Endothelial cell of umbilical vein (primary cell): ENCODE measurements at regions not wholly inside any gene's neighbourhood (a gene's known extent, or its start where the extent isn't known, plus 50 kb on each side); places are given as distances from the start of the nearest gene placed in this dataset.

Experiments
- BruUV-seq: library from RNA; stranded (reverse); fragments of 400-500 nt; replicated peaks from 2 replicates; lab custom pipeline; 2021; lab: Mats Ljungman, UMichigan
- CTCF ChIA-PET: fragments of 300-600, 350-600 bp; sonication (Branson Sonifier 250); formaldehyde crosslinking; loops from one replicate; lab custom pipeline; 2021; ENCODE audit warnings: antibody characterized with exemption, inconsistent platforms; lab: Charles Lee
- POLR2A ChIA-PET: fragments of 300-600, 350-600 bp; sonication (Branson Sonifier 250); formaldehyde crosslinking; loops from one replicate; lab custom pipeline; 2021; ENCODE audit warnings: antibody characterized with exemption, inconsistent platforms; lab: Charles Lee
- DNase-seq: peaks from one replicate; pipeline ENCODE4 v3.0.0-alpha.2; 2011; ENCODE audit warnings: low read depth, low spot score
- FAIRE-seq: peaks from 2 replicates; lab custom pipeline; 2011; peaks lifted over from hg19 to GRCh38; lab: Jason Lieb, UNC
- H2AFZ ChIP-seq: 2 replicates; pipeline ENCODE4 v1.6.0; 2012; ENCODE audit warnings: low read depth, low read length, control low read depth, inconsistent platforms
- H3K27ac ChIP-seq: 2 replicates; pipeline ENCODE4 v1.5.1; 2011; ENCODE audit warnings: low read depth, mild to moderate bottlenecking, control low read depth, low read length, moderate library complexity; ENCODE audit not compliant: insufficient read depth
- H3K27me3 ChIP-seq, 2 experiments: 2 replicates each; pipeline versions ENCODE4 v1.6.0 to v1.6.1; 2011; ENCODE audit warnings: low read length in 2 of 2, mixed read lengths in 1 of 2; ENCODE audit not compliant: control insufficient read depth in 2 of 2, insufficient read depth in 2 of 2
- H3K36me3 ChIP-seq, 2 experiments: 2 replicates in 1 of 2; 3 replicates in 1 of 2; pipeline ENCODE4 v1.5.1; 2011; ENCODE audit warnings: low read length in 2 of 2, mild to moderate bottlenecking in 1 of 2, moderate library complexity in 1 of 2; ENCODE audit not compliant: control insufficient read depth in 2 of 2, insufficient read depth in 2 of 2; ENCODE audit errors: extremely low read depth in 1 of 2
- H3K4me1 ChIP-seq: 3 replicates; pipeline ENCODE4 v1.5.1; 2011; ENCODE audit warnings: mild to moderate bottlenecking, low read length; ENCODE audit not compliant: control insufficient read depth, insufficient read depth; ENCODE audit errors: extremely low read depth
- H3K4me2 ChIP-seq: 2 replicates; pipeline ENCODE4 v1.6.1; 2011; ENCODE audit warnings: low read length, control low read depth, mixed read lengths; ENCODE audit not compliant: insufficient read depth
- H3K4me3 ChIP-seq, 3 experiments: fragments of 200-600 bp in 1 of 3; sonication (generic), shearing (Covaris generic) in 1 of 3; replicated peaks in 1 of 3; 2 replicates each; pipeline ENCODE4 v1.5.1; 2011 to 2016; ENCODE audit warnings: control low read depth in 3 of 3, low read length in 3 of 3, mild to moderate bottlenecking in 2 of 3, inconsistent platforms in 1 of 3, low read depth in 1 of 3, moderate library complexity in 1 of 3; ENCODE audit not compliant: insufficient read depth in 1 of 3
- H3K79me2 ChIP-seq: 2 replicates; pipeline ENCODE4 v1.6.0; 2012; ENCODE audit warnings: low read length, inconsistent platforms; ENCODE audit not compliant: control insufficient read depth, insufficient read depth
- H3K9ac ChIP-seq: replicated peaks from 2 replicates; pipeline ENCODE3; 2011; ENCODE audit warnings: low read length, control low read depth; ENCODE audit not compliant: insufficient read depth; ENCODE audit errors: extremely low read depth
- H3K9me1 ChIP-seq: replicated peaks from 3 replicates; pipeline ENCODE4 v1.6.0; 2011; ENCODE audit warnings: mild to moderate bottlenecking, low read length; ENCODE audit not compliant: control insufficient read depth, insufficient read depth; ENCODE audit errors: extremely low read depth
- H3K9me3 ChIP-seq: replicated peaks from 2 replicates; pipeline ENCODE4 v1.5.1; 2012; ENCODE audit warnings: low read length, inconsistent platforms; ENCODE audit not compliant: control insufficient read depth, insufficient read depth
- H4K20me1 ChIP-seq: replicated peaks from 2 replicates; pipeline ENCODE3; 2011; ENCODE audit warnings: mild to moderate bottlenecking, low read length; ENCODE audit not compliant: control insufficient read depth, insufficient read depth; ENCODE audit errors: extremely low read depth
- CTCF ChIP-seq, 2 donors: IDR thresholded peaks; 1 replicate in 1 of 2; 2 replicates in 1 of 2; pipeline ENCODE4 v1.5.1; 2011; ENCODE audit warnings: low read length in 2 of 2, mild to moderate bottlenecking in 2 of 2, moderate library complexity in 2 of 2, control low read depth in 1 of 2, inconsistent platforms in 1 of 2, low read depth in 1 of 2; ENCODE audit not compliant: insufficient read depth in 1 of 2; ENCODE audit errors: extremely low read depth in 1 of 2
- EZH2 ChIP-seq: IDR thresholded peaks from 2 replicates; pipeline ENCODE4 v1.6.1; 2012; ENCODE audit warnings: borderline replicate concordance, low read depth, mild to moderate bottlenecking, moderate library complexity, low read length, inconsistent platforms; ENCODE audit not compliant: severe bottlenecking
- FOS ChIP-seq: IDR thresholded peaks from 2 replicates; pipeline ENCODE4 v1.6.1; 2011; ENCODE audit warnings: mild to moderate bottlenecking, low read length, moderate library complexity, borderline replicate concordance; ENCODE audit not compliant: insufficient read depth
- GATA2 ChIP-seq: IDR thresholded peaks from 2 replicates; pipeline ENCODE4 v1.7.0; 2011; ENCODE audit warnings: low read depth, mild to moderate bottlenecking, moderate library complexity, mixed read lengths, low read length; ENCODE audit not compliant: insufficient read length, insufficient read depth
- JUN ChIP-seq: IDR thresholded peaks from 2 replicates; pipeline ENCODE4 v1.6.1; 2011; ENCODE audit warnings: borderline replicate concordance, low read depth; ENCODE audit not compliant: insufficient read length, insufficient read depth
- MAX ChIP-seq: IDR thresholded peaks from 2 replicates; pipeline ENCODE4 v1.6.1; 2011; ENCODE audit not compliant: insufficient read depth, insufficient read length
- MYC ChIP-seq: IDR thresholded peaks from one replicate; pipeline ENCODE4 v1.6.1; 2011; ENCODE audit warnings: mild to moderate bottlenecking, low read depth, low read length
- POLR2A ChIP-seq: IDR thresholded peaks from 2 replicates; pipeline ENCODE4 v1.6.1; 2012; ENCODE audit warnings: low read depth, mild to moderate bottlenecking, control low read depth, low read length
- POLR2AphosphoS5 ChIP-seq: IDR thresholded peaks from 2 replicates; pipeline ENCODE4 v1.6.1; 2012; ENCODE audit warnings: low read depth, mild to moderate bottlenecking, control low read depth, low read length, moderate library complexity; ENCODE audit not compliant: insufficient read depth
- dilution Hi-C: fragments of 300-500 bp; cut with MboI; formaldehyde crosslinking; loops from one replicate; pipeline ENCODE4 v1.15.0; 2019; ENCODE audit warnings: low sequenced_read_pairs; ENCODE audit not compliant: extremely low pct_ligation_motif_present
- intact Hi-C: fragments of 100-400 bp; cut with micrococcal nuclease; formaldehyde crosslinking; loops from one replicate; pipeline ENCODE4 v1.10.0; 2022

GRCh38 chr3:132247211-132247610 lies 70.0 kb upstream of the ACP3 start:
- CTCF ChIA-PET, result interaction anchor here (1.4 to 3.3 kb wide), 4 partner anchors 10 to 96 kb away, joined by 3 to 11 read pairs (median 8); no protein-coding TSS in a partner anchor
- Histone ChIP-seq H3K4me2 (no peak overlapping the region), H3K4me3 (no peak overlapping the region), H3K4me1 (no peaks in the 10 kb centered on the region), H4K20me1 (no peaks in the 10 kb centered on the region), H3K79me2 (no peaks in the 10 kb centered on the region), H3K9me1 (no peaks in the 10 kb centered on the region), H3K9me3 (no peaks in the 10 kb centered on the region), H3K27ac (no peak overlapping the region), H3K9ac (no peak overlapping the region), H2AFZ (no peak overlapping the region), H3K36me3 (no peaks in the 10 kb centered on the region), H3K27me3 (peaks cover 0 to 7% of the 10 kb centered on the region in 2 experiments)
- dilution Hi-C loops, result no loop called here
- no peak for TF ChIP-seq POLR2AphosphoS5
- TF ChIP-seq EZH2, result no peak
- TF ChIP-seq MAX, result no peak
- no peak for TF ChIP-seq POLR2A
- TF ChIP-seq FOS, result no peak
- no TSS peak for BruUV-seq
- POLR2A ChIA-PET, result no interaction called here
- FAIRE-seq, result no peak
- no peak for DNase-seq
- intact Hi-C loops, result no loop called here

- Histone ChIP-seq H2AFZ (no peak overlapping the region), H3K4me1 (no peaks in the 10 kb centered on the region), H3K27ac (no peak overlapping the region), H3K79me2 (no peaks in the 10 kb centered on the region), H3K4me2 (no peak overlapping the region), H4K20me1 (no peaks in the 10 kb centered on the region), H3K4me3 (no peak overlapping the region), H3K9me3 (no peaks in the 10 kb centered on the region), H3K9ac (no peak overlapping the region), H3K9me1 (no peaks in the 10 kb centered on the region), H3K36me3 (no peaks in the 10 kb centered on the region), H3K27me3 (peaks cover 0 to 4% of the 10 kb centered on the region in 2 experiments)
- DNase-seq (no peak), FAIRE-seq (no peak)
- no peak for TF ChIP-seq EZH2
- TF ChIP-seq FOS, result no peak
- no peak for TF ChIP-seq POLR2AphosphoS5
- no peak for TF ChIP-seq JUN
- TF ChIP-seq CTCF (IDR thresholded peaks at IDR 0.05; ENCODE audit: extremely low read depth in 1 of 2, insufficient read depth in 1 of 2, low read depth in 1 of 2, low read length in 2 of 2), result no peak
- no peak for TF ChIP-seq MAX
- no peak for TF ChIP-seq MYC
- TF ChIP-seq GATA2, result no peak
- TF ChIP-seq POLR2A, result no peak
- dilution Hi-C loops, result no loop called here
- POLR2A ChIA-PET, result no interaction called here
- CTCF ChIA-PET, result interaction anchor here (1.8 to 3.0 kb wide), 2 partner anchors 8 to 94 kb away, joined by 7 to 11 read pairs; no protein-coding TSS in a partner anchor
- no TSS peak for BruUV-seq
- intact Hi-C loops, result no loop called here
Measured at GRCh38 chr3:132248490-132248889, 68.7 kb upstream of the ACP3 start.
